Kidney (tissue), 13 donors: ENCODE measurements at regions not wholly inside any gene's neighbourhood (a gene's known extent, or its start where the extent isn't known, plus 50 kb on each side); places are given as distances from the start of the nearest gene placed in this dataset.

Experiments used
- DNase-seq, 5 donors: peaks; one replicate each; pipeline ENCODE4 v3.0.0-alpha.2; 2013 to 2020
- FAIRE-seq: peaks from 2 replicates; lab custom pipeline; 2012; peaks lifted over from hg19 to GRCh38; lab: Jason Lieb, UNC
- H3K27ac ChIP-seq, 2 donors: one replicate each; pipeline ENCODE4 v1.7.0; 2013; ENCODE audit warnings: low read depth in 2 of 2, low read length in 2 of 2, inconsistent platforms in 1 of 2
- H3K27me3 ChIP-seq: one replicate; pipeline ENCODE4 v1.7.1; 2013; ENCODE audit warnings: low read length, inconsistent platforms; ENCODE audit not compliant: control insufficient read depth, insufficient read depth
- H3K36me3 ChIP-seq, 3 donors: one replicate each; pipeline versions ENCODE4 v1.7.0 to v1.7.1; 2013; ENCODE audit warnings: low read length in 3 of 3, control low read depth in 1 of 3, inconsistent platforms in 1 of 3; ENCODE audit not compliant: insufficient read depth in 3 of 3, control insufficient read depth in 2 of 3
- H3K4me1 ChIP-seq, 3 donors: one replicate each; pipeline versions ENCODE4 v1.7.0 to v1.7.1; 2013; ENCODE audit warnings: low read length in 3 of 3, inconsistent platforms in 1 of 3, low read depth in 1 of 3; ENCODE audit not compliant: control insufficient read depth in 2 of 3, insufficient read depth in 2 of 3
- H3K4me3 ChIP-seq, 3 donors: one replicate each; pipeline versions ENCODE4 v1.7.0 to v1.8.1; 2013; ENCODE audit warnings: low read length in 3 of 3, control low read depth in 1 of 3, inconsistent platforms in 1 of 3
- H3K9ac ChIP-seq, 3 donors: one replicate each; pipeline versions ENCODE4 v1.7.0 to v1.7.1; 2013; ENCODE audit warnings: low read length in 3 of 3, control low read depth in 1 of 3, inconsistent platforms in 1 of 3
- H3K9me3 ChIP-seq, 3 donors: one replicate each; pipeline versions ENCODE4 v1.7.0 to v1.7.1; 2013; ENCODE audit warnings: low read length in 3 of 3, control low read depth in 1 of 3, inconsistent platforms in 1 of 3; ENCODE audit not compliant: control insufficient read depth in 2 of 3, insufficient read depth in 1 of 3
- CTCF ChIP-seq: IDR thresholded peaks from 3 replicates; pipeline ENCODE4 v1.5.1; 2012; ENCODE audit warnings: mild to moderate bottlenecking, moderate library complexity, borderline replicate concordance; ENCODE audit not compliant: insufficient read depth; ENCODE audit errors: extremely low read depth
- intact Hi-C: fragments of 100-400 bp; cut with DNase I; formaldehyde crosslinking; loops from one replicate; pipeline ENCODE4 v1.11.1; 2022
- donor health status: control.
- donor health status: control.
- donor health status: control.
- donor health status: control.
- donor health status: control.
- donor health status: DM: yes; HTN: yes; CAD: no.
- donor health status: Normal renal cell carcinoma (clear cell type).

DNA sequence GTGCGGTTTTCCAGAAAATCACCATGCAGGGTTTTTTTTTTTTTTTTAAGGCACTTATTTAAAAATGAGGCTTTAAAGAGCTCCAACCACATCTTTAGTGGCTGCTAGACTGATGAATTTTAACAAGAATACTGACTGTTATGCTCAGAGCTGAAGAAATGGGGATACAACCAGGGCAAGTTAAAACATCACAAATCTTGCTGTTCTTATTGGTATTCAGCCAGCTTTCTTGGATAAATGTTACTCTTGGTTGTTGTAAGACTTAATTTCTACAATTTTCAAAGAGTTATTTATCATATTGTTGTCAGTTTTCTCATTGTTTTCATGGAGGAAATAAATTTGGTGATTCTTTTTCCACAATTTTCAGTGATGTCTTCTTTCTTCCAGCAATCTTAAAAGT lies 352.8 kb upstream of the FAM174A start:
- no peak for FAIRE-seq
- DNase-seq = no peak
- Histone ChIP-seq H3K36me3 (no peaks in the 10 kb centered on the region), H3K27ac (no peak overlapping the region), H3K4me3 (no peak overlapping the region), H3K9ac (no peak overlapping the region), H3K27me3 (no peaks in the 10 kb centered on the region), H3K9me3 (peaks cover 0 to 3% (median 0%) of the 10 kb centered on the region in 3 donors), H3K4me1 (no peaks in the 10 kb centered on the region)
- TF ChIP-seq CTCF = no peak
- intact Hi-C loops = no loop called here

- FAIRE-seq = no peak
- no peaks in the 10 kb centered on the region for H3K36me3 ChIP-seq
Observed at GRCh38 chr5:100175346-100175745, 359.8 kb upstream of the FAM174A start.

GRCh38 chr5:100165309-100165708 lies 369.9 kb upstream of the FAM174A start:
- Histone ChIP-seq H3K4me1 (no peaks in the 10 kb centered on the region), H3K27ac (no peak overlapping the region), H3K9me3 (peaks cover 0 to 5% (median 2%) of the 10 kb centered on the region in 3 donors), H3K27me3 (no peaks in the 10 kb centered on the region), H3K36me3 (no peaks in the 10 kb centered on the region), H3K9ac (no peak overlapping the region), H3K4me3 (no peak overlapping the region)
- intact Hi-C loops = no loop called here
- DNase-seq (no peak), FAIRE-seq (no peak)
- TF ChIP-seq CTCF = no peak

More at GRCh38 chr5:100175346-100175745, 359.8 kb upstream of the FAM174A start:
- H3K27me3 ChIP-seq = no peaks in the 10 kb centered on the region
- H3K27ac ChIP-seq = no peak overlapping the region
- H3K9ac ChIP-seq = no peak overlapping the region
- intact Hi-C loops = no loop called here
- no peaks in the 10 kb centered on the region for H3K4me1 ChIP-seq
- no peak for DNase-seq
- peaks cover 0 to 3% (median 0%) of the 10 kb centered on the region in 3 donors for H3K9me3 ChIP-seq
- no peak for TF ChIP-seq CTCF
- H3K4me3 ChIP-seq = no peak overlapping the region

DNA sequence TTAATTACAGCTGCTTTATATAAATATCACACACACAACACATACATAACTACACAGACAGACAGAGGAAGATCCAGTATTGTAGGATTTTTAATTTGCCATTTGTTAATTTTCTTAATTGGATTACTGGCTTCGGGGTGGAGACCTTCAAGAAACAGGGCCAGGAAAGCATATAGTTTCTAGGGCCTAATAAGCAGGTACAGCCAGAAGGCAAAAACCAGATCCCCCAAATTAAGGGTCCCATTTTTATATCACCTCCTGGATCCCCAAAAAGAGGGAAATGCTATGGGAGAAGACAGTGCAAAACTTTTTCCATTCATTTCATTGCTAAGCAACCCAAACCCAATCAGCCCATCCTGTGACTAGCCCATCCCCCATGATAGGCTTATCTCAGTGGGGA lies 373.3 kb upstream of the FAM174A start:
- Histone ChIP-seq H3K36me3 (no peaks in the 10 kb centered on the region), H3K9ac (no peak overlapping the region), H3K4me3 (no peak overlapping the region), H3K27me3 (no peaks in the 10 kb centered on the region), H3K27ac (no peak overlapping the region), H3K9me3 (peaks cover 0 to 5% (median 2%) of the 10 kb centered on the region in 3 donors), H3K4me1 (no peaks in the 10 kb centered on the region)
- no peak for TF ChIP-seq CTCF
- FAIRE-seq (no peak), DNase-seq (no peak)
- intact Hi-C loops = no loop called here
